ENCODE measurements at regions not wholly inside any gene's neighbourhood (a gene's known extent, or its start where the extent isn't known, plus 50 kb on each side); places are given as distances from the start of the nearest gene placed in this dataset.

DNA sequence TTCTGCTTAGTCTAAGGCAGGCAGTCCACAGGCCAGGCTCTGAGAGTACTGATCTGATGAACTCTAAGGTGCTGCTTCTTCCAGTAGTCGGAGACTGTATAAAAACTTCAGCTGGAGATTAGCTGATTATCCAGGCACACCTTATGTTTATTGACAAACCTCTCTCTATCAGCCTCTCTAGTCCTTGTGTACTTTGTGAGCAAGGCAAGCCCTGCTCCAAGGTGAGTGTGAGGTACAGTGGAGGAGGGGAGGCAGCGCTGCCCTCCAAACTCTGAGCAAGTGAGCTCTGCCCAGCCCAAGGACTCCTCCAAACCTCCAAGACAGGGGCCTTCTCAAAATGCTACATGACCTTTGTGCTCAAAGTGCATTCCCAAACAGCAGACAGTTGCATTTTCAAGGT is 95.9 kb upstream of the CDKN3 start:
- no peak overlapping the region for H3K27ac ChIP-seq
- H3K4me3 ChIP-seq = no peak overlapping the region
- TF ChIP-seq, protein P1, sequence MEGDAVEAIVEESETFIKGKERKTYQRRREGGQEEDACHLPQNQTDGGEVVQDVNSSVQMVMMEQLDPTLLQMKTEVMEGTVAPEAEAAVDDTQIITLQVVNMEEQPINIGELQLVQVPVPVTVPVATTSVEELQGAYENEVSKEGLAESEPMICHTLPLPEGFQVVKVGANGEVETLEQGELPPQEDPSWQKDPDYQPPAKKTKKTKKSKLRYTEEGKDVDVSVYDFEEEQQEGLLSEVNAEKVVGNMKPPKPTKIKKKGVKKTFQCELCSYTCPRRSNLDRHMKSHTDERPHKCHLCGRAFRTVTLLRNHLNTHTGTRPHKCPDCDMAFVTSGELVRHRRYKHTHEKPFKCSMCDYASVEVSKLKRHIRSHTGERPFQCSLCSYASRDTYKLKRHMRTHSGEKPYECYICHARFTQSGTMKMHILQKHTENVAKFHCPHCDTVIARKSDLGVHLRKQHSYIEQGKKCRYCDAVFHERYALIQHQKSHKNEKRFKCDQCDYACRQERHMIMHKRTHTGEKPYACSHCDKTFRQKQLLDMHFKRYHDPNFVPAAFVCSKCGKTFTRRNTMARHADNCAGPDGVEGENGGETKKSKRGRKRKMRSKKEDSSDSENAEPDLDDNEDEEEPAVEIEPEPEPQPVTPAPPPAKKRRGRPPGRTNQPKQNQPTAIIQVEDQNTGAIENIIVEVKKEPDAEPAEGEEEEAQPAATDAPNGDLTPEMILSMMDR (IDR thresholded peaks at IDR 0.05) = no peak
- DNase-seq (ENCODE audit: low spot score) = no peak

DNA sequence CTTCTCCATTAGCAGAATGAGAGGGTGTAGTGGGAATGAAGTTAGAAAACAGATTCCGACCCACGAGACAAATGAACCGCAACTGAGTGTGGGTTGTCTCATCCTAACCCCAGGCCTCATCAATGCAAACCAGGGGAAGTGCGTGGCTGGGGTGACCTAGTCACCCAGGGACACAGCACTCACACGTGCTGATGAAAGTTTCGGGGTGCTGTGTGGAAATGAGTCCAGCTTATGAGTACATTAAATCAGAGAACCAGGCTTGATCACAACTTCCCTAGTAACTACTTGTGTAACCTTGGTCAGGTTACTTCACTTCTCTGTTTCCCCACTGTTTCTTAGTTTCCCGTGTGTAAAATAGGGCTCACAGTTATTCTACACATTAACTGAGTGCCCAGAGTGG is 95.4 kb upstream of the CDKN3 start:
- Histone ChIP-seq H3K4me3 (no peak overlapping the region), H3K27ac (no peak overlapping the region)
- TF ChIP-seq, protein P1 (IDR thresholded peaks at IDR 0.05) = no peak
- no peak for DNase-seq (ENCODE audit: low spot score)

DNA sequence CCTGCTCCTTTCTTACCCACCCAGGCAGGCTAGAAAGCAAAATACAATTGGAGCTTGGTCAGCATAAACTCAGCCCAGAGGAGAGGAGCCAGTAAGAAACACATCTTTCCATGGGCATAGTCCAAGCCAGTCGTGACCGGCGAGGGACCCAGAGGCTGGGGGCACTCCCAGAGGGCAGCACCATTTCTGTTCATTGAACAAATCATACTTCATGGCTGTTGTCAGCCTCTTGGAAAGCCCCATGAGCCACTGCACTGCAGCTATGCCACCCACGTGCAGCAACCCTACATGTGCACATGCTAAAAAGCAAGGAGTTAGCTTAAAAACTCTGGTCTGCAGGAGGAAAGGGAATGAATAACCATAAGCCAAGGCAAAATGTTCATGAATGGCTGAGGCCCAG is 90.0 kb upstream of the CDKN3 start:
- TF ChIP-seq, protein P1 (IDR thresholded peaks at IDR 0.05) = no peak
- H3K27ac ChIP-seq = no peak overlapping the region
- no peak overlapping the region for H3K4me3 ChIP-seq
- DNase-seq (ENCODE audit: low spot score) = no peak

DNA sequence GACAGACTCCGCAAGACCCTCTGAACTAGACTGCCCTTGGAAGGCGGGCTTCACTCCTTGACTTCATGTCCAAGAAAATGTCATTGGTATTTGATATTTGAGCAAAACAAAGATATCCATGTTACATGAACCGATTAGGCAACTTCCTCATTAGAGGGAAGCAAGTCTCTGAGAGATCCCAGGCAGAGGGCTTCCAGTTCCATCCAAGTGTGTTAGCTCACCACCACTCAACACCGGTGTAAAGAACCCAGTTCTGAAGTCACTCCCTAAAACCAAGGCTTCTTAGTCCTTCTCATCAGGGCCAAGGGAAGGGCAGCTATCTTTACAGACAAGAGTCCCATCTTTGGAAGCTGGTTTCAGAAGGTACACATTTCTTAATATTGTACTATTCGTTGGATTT is 87.2 kb upstream of the CDKN3 start:
- TF ChIP-seq, protein P1 (IDR thresholded peaks at IDR 0.05) = no peak
- no peak overlapping the region for H3K27ac ChIP-seq
- DNase-seq (ENCODE audit: low spot score) = no peak
- H3K4me3 ChIP-seq = no peak overlapping the region

DNA sequence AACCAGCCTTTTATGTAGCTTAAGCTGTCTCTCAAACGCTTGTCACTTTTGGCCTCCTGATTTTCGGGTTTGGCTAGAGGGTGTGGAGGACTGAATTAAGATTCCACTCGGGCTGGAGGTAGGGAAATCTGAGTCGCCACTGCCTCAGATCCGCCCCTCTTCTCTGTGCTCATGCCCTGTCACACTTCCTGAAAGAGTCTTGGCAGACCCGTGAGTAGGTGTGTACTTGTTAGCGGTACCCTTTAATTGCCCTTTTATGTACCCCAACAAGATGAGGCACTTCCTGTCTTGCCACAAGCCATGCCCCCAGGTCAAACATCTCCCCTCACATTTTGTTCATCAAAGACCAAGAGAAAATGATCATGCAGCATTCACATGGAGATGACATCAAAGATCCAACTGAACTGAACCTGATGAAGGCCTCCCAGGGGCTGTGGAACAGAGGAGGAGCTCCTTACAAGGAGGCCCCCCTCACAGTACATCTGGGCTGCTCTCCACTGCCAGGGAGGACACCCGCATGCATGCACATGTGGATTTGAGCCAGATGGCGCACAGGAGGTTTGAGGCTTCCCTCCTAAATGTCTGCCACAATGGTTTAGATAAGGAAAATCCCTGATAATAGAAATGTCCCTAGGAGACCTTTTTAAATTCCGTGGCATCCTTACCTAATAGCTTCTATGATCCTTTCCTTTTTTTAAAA is 86.5 kb upstream of the CDKN3 start:
- H3K4me3 ChIP-seq = no peak overlapping the region
- TF ChIP-seq, protein P1 (IDR thresholded peaks at IDR 0.05) = no peak
- no peak overlapping the region for H3K27ac ChIP-seq
- no peak for DNase-seq (ENCODE audit: low spot score)

DNA sequence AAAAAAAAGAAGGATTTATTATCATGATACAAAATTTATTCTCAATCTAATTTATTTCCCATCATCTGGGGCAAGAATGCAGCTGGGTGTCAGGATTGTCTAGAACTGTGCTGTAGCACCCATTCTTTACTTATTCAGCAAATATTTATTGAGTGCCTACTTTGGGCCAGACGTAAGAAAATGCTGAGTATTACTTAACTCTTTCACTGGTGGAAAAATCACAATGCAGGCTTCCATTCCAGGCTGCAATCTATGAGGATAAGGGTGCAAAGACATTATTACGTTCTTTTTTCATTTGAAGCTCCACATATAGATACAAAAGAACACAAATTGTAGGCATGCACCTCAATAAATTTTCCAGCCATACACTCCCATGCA is 86.0 kb upstream of the CDKN3 start:
- TF ChIP-seq, protein P1 (IDR thresholded peaks at IDR 0.05) = no peak
- Histone ChIP-seq H3K27ac (no peak overlapping the region), H3K4me3 (no peak overlapping the region)
- DNase-seq (ENCODE audit: low spot score) = no peak

DNA sequence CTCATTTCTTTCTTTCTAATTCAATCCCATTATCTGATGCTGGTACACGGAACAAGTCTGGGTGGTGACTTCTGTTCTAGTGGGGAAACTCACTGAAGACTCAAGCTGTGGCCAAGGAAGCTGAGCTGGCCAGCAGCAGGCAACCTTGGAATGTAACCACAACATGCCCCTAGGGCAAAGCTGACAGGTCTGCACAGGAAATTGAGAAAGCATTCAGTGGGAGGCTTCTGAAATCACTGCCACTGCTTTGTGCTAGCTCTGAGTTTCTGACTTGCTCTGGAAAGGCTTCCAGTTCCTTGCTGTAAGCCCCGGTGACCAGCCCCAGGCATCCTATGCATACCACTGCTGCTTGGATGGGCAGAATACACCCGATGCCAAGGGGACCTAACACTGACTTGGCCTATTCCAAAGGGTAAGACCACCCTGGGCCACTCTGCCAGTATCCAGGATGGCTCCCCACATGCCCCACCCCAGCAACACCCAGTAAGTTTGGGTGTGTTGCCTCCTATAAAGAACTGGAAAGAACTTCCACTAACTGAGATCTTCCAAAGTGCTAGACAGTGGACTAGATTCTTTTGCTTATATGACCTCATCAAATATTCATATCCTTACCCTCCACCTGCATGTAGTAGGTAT is 84.5 kb upstream of the CDKN3 start:
- H3K27ac ChIP-seq = no peak overlapping the region
- TF ChIP-seq, protein P1 (IDR thresholded peaks at IDR 0.05) = no peak
- H3K4me3 ChIP-seq = no peak overlapping the region
- DNase-seq (ENCODE audit: low spot score) = no peak
